22Rv1 (cell line): ENCODE measurements at regions not wholly inside any gene's neighbourhood (a gene's known extent, or its start where the extent isn't known, plus 50 kb on each side); places are given as distances from the start of the nearest gene placed in this dataset.

Source experiments
- CTCF ChIP-seq: fragments of 450-650 bp; IDR thresholded peaks from 2 replicates; pipeline ENCODE4 v1.5.1; 2017; ENCODE audit warnings: mild to moderate bottlenecking
- ZFX ChIP-seq: fragments of 450-650 bp; IDR thresholded peaks from 2 replicates; pipeline ENCODE4 v1.6.1; 2017; ENCODE audit warnings: antibody characterized with exemption, borderline replicate concordance

DNA sequence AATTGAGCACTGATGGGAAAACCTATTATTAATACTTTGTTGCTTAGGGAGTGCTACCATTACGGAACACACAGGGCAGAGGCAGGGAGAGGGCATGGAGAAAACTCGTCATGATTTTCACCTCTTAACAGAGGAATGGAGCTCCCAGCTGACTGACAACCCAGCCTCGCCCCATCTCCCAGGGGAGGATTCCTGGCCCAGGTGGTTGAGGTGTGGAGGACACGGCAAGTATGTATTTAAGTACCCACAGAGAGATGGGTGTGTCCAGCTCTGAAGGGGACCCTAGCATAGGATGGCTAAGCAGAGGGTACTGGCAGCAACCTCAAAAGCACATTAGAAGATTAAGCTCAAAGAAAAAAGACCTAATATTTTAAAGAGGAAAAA, 261.9 kb upstream of the MOCS1 start:
- no peak for TF ChIP-seq CTCF
- no peak for TF ChIP-seq ZFX
